Mucosa of gallbladder (tissue), 1 donor: ENCODE measurements at regions not wholly inside any gene's neighbourhood (a gene's known extent, or its start where the extent isn't known, plus 50 kb on each side); places are given as distances from the start of the nearest gene placed in this dataset.

Source experiments
- DNase-seq: peaks from one replicate; pipeline ENCODE4 v3.0.0-alpha.2; 2020; ENCODE audit warnings: low spot score
- donor health status: DM: no; HTN: no; CAD: no.

- DNase-seq, result no peak
These were observed 208.8 kb downstream of the HAPSTR1 start for GRCh38 chr16:9300252-9300651.

GRCh38 chr16:9302072-9302471, 210.6 kb downstream of the HAPSTR1 start:
- DNase-seq, result no peak

- no peak for DNase-seq
These were observed 215.3 kb downstream of the HAPSTR1 start for GRCh38 chr16:9306753-9307152.

GRCh38 chr16:9307446-9307845, 216.0 kb downstream of the HAPSTR1 start:
- no peak for DNase-seq

- DNase-seq, result no peak
These were observed 216.9 kb downstream of the HAPSTR1 start for GRCh38 chr16:9308356-9308801.

GRCh38 chr16:9308850-9309249, 217.4 kb downstream of the HAPSTR1 start:
- DNase-seq, result no peak

- DNase-seq, result no peak
These were observed 218.4 kb downstream of the HAPSTR1 start for GRCh38 chr16:9309844-9310243.

GRCh38 chr16:9311303-9311954, 220.0 kb downstream of the HAPSTR1 start:
- no peak for DNase-seq

GRCh38 chr16:9316008-9316407, 224.6 kb downstream of the HAPSTR1 start:
- no peak for DNase-seq

GRCh38 chr16:9316615-9317014, 225.2 kb downstream of the HAPSTR1 start:
- no peak for DNase-seq

GRCh38 chr16:9318764-9319163, 227.3 kb downstream of the HAPSTR1 start:
- no peak for DNase-seq

GRCh38 chr16:9322769-9323168, 231.3 kb downstream of the HAPSTR1 start:
- DNase-seq, result no peak

GRCh38 chr16:9323170-9323569, 231.7 kb downstream of the HAPSTR1 start:
- no peak for DNase-seq

- DNase-seq, result no peak
These were observed 235.8 kb downstream of the HAPSTR1 start for GRCh38 chr16:9327253-9327652.

- no peak for DNase-seq
These were observed 237.0 kb downstream of the HAPSTR1 start for GRCh38 chr16:9328411-9328810.

GRCh38 chr16:9330095-9330494, 238.7 kb downstream of the HAPSTR1 start:
- no peak for DNase-seq

GRCh38 chr16:9331503-9331902, 240.1 kb downstream of the HAPSTR1 start:
- no peak for DNase-seq

GRCh38 chr16:9332574-9333148, 241.2 kb downstream of the HAPSTR1 start:
- no peak for DNase-seq

GRCh38 chr16:9333469-9333868, 242.0 kb downstream of the HAPSTR1 start:
- no peak for DNase-seq

GRCh38 chr16:9334103-9334502, 242.7 kb downstream of the HAPSTR1 start:
- no peak for DNase-seq

- no peak for DNase-seq
These were observed 246.0 kb downstream of the HAPSTR1 start for GRCh38 chr16:9337308-9338032.

- no peak for DNase-seq
These were observed 246.6 kb downstream of the HAPSTR1 start for GRCh38 chr16:9338068-9338467.

GRCh38 chr16:9338510-9338909, 247.1 kb downstream of the HAPSTR1 start:
- no peak for DNase-seq
